Mesothelial cell of epicardium (in vitro differentiated cells): ENCODE measurements at regions not wholly inside any gene's neighbourhood (a gene's known extent, or its start where the extent isn't known, plus 50 kb on each side); places are given as distances from the start of the nearest gene placed in this dataset.
A peak's percentile ranks its signal among the peaks of the same experiment; 100 is the strongest.

Experiments used
- DNase-seq, 2 experiments: peaks; one replicate each; pipeline ENCODE4 v3.0.0; 2021; ENCODE audit warnings: low spot score in 2 of 2; ENCODE audit not compliant: unreplicated experiment in 2 of 2
- H3K27ac Mint-ChIP-seq: 2 replicates; pipeline ENCODE4 v1.8.0; 2021; ENCODE audit warnings: mixed read lengths
- H3K27me3 Mint-ChIP-seq: 2 replicates; pipeline ENCODE4 v1.8.0; 2021; ENCODE audit warnings: low read depth, mixed read lengths
- H3K36me3 Mint-ChIP-seq: 2 replicates; pipeline ENCODE4 v1.8.0; 2021; ENCODE audit warnings: mixed read lengths
- H3K4me1 Mint-ChIP-seq: 2 replicates; pipeline ENCODE4 v1.8.0; 2021; ENCODE audit warnings: mixed read lengths
- H3K4me3 Mint-ChIP-seq: 2 replicates; pipeline ENCODE4 v1.8.0; 2021; ENCODE audit warnings: mild to moderate bottlenecking, moderate library complexity, mixed read lengths
- H3K9me3 Mint-ChIP-seq: 2 replicates; pipeline ENCODE4 v1.8.0; 2021; ENCODE audit warnings: mixed read lengths
- CTCF ChIP-seq: fragments of 200-600 bp; sonication (generic); IDR thresholded peaks from one replicate; pipeline ENCODE4 v1.5.0; 2021; ENCODE audit warnings: antibody characterized with exemption; ENCODE audit not compliant: unreplicated experiment

DNA sequence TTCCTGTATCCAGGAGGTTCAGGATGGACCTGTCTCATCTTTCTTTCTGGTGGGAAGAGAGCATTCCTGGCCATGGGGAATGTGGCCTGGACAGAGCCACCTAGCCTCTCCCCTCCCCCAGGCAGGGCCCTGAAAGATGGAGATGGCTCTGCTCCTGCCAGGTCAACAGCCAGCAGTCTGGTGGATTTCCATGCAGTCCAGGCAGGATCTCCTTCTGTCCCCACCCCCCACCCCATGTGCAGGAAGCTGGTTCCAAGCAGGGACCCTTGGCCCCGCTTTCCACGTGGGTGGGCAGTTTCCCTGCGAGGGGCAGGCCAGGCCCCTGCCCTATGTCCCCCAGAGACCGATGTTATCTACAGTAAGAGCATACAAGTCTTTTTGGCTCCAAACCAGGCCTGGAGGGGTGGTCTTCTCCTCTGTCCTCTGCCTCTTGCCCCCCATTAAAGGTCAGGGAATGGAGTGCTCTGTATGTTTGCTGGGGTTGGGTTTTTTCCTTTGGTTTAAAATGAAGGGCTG, 240.5 kb downstream of the SEC14L1 start:
- Mint-ChIP-seq H3K4me1 (peaks cover 59% of the 10 kb centered on the region), H3K36me3 (peaks cover 2% of the 10 kb centered on the region)

DNA sequence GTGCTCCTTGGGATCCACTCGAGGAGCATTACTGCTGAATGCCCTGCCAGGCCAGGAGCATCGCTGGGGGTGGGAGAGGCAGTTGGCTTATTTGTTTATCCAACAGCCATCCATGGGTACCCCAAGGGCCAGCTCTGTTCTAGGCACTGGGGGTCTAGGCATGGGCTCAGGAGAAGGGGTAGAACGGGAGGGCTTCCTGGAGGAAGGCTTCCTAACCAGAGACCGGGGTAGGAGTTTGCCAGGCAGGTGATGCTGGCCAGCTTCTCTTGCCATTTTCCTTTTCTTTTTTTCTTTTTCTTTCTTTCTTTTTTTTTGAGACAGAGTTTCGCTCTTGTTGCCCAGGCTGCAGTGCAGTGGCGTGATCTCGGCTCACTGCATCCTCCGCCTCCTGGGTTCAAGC, 241.0 kb downstream of the SEC14L1 start:
- no peaks in the 10 kb centered on the region for H3K27me3 Mint-ChIP-seq
- H3K27ac Mint-ChIP-seq, result peak overlapping the region; percentile 91

More for the DNA sequence above, 240.5 kb downstream of the SEC14L1 start:
- Mint-ChIP-seq H3K27ac (peak overlapping the region; percentile 44), H3K9me3 (no peaks in the 10 kb centered on the region), H3K4me3 (peak overlapping the region; percentile 13), H3K27me3 (no peaks in the 10 kb centered on the region)
- no peak for DNase-seq
- no peak for TF ChIP-seq CTCF

DNA sequence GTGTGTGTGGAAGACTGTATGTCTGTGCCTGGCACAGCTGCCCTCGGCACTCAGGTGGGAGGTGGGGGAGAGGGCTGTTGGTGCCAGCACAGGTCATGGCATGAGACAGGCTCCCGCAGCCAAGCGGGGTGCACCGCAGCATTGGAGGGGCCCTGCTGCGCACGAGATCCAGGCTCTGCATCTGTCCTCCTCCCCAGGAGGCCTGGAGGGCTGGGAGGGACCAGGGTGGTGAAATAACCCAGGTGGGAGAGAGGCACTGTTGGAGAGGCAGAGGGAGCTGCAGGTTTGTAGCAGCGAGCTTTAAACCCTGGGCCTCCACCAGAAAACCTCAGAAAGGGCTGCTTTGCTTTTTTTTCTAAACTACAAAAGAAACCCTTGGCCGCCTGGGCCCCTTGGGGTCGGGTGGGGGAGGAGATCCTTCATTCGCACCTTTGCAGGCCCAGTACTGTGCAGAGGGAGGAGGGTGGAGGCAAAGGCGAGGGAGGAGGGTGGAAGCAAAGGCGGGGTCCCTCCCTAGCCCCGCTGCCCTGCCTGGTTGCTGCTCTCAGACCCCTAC, 241.7 kb downstream of the SEC14L1 start:
- Mint-ChIP-seq H3K36me3 (peaks cover 2% of the 10 kb centered on the region), H3K9me3 (no peaks in the 10 kb centered on the region), H3K4me3 (no peak overlapping the region), H3K27ac (peak overlapping the region; percentile 91), H3K4me1 (peaks cover 57% of the 10 kb centered on the region), H3K27me3 (no peaks in the 10 kb centered on the region)
- no peak for TF ChIP-seq CTCF
- DNase-seq, result no peak

More for the DNA sequence above, 241.0 kb downstream of the SEC14L1 start:
- no peak for TF ChIP-seq CTCF
- H3K4me1 Mint-ChIP-seq, result peaks cover 59% of the 10 kb centered on the region
- no peaks in the 10 kb centered on the region for H3K9me3 Mint-ChIP-seq
- H3K36me3 Mint-ChIP-seq, result peaks cover 2% of the 10 kb centered on the region
- peak overlapping the region; percentile 13 for H3K4me3 Mint-ChIP-seq
- no peak for DNase-seq

GRCh38 chr17:77382966-77383612, 242.3 kb downstream of the SEC14L1 start:
- no peaks in the 10 kb centered on the region for H3K27me3 Mint-ChIP-seq
- H3K9me3 Mint-ChIP-seq, result no peaks in the 10 kb centered on the region
- peak overlapping the region; percentile 91 for H3K27ac Mint-ChIP-seq
- no peak for DNase-seq
- H3K36me3 Mint-ChIP-seq, result peaks cover 2% of the 10 kb centered on the region
- no peak overlapping the region for H3K4me3 Mint-ChIP-seq
- TF ChIP-seq CTCF, result no peak
- peaks cover 56% of the 10 kb centered on the region for H3K4me1 Mint-ChIP-seq

- no peaks in the 10 kb centered on the region for H3K27me3 Mint-ChIP-seq
- TF ChIP-seq CTCF, result no peak
- peaks cover 2% of the 10 kb centered on the region for H3K36me3 Mint-ChIP-seq
- H3K4me3 Mint-ChIP-seq, result no peak overlapping the region
- H3K27ac Mint-ChIP-seq, result peak overlapping the region; percentile 72
- no peak for DNase-seq
- no peaks in the 10 kb centered on the region for H3K9me3 Mint-ChIP-seq
- peaks cover 64% of the 10 kb centered on the region for H3K4me1 Mint-ChIP-seq
Observed at GRCh38 chr17:77383613-77384608, 243.1 kb downstream of the SEC14L1 start.
